HEK293 (cell line): ENCODE measurements at regions not wholly inside any gene's neighbourhood (a gene's known extent, or its start where the extent isn't known, plus 50 kb on each side); places are given as distances from the start of the nearest gene placed in this dataset.

Source experiments
- CTCF ChIA-PET: fragments of 350-600 bp; formaldehyde crosslinking; extraction: SDS; loops from one replicate; lab custom pipeline; 2021; ENCODE audit warnings: antibody characterized with exemption; lab: Yijun Ruan, JAX
- POLR2A ChIA-PET: fragments of 300-600 bp; formaldehyde crosslinking; extraction: SDS; loops from one replicate; lab custom pipeline; 2020; ENCODE audit warnings: antibody characterized with exemption, inconsistent platforms; lab: Yijun Ruan, JAX
- H3K27ac ChIP-seq: fragments of 200-500 bp; sonication (Bioruptor generic); 2 replicates; pipeline ENCODE4 v1.5.1; 2014; ENCODE audit warnings: low read depth, low read length, control low read depth, inconsistent platforms; ENCODE audit errors: extremely low read depth
- H3K36me3 ChIP-seq, 2 experiments: fragments of 200-500 bp in 1 of 2; sonication (Bioruptor generic) in 1 of 2; 1 replicate in 1 of 2; 2 replicates in 1 of 2; pipeline ENCODE4 v1.5.1; 2014 to 2017; ENCODE audit warnings: inconsistent platforms in 2 of 2, low read length in 2 of 2; ENCODE audit not compliant: control insufficient read depth in 2 of 2, insufficient read depth in 1 of 2
- H3K4me1 ChIP-seq: fragments of 200-500 bp; sonication (Bioruptor generic); 2 replicates; pipeline ENCODE4 v1.5.1; 2014; ENCODE audit warnings: mild to moderate bottlenecking, low read length, inconsistent platforms; ENCODE audit not compliant: control insufficient read depth, insufficient read depth
- H3K4me3 ChIP-seq: 2 replicates; pipeline ENCODE4 v1.5.1; 2011; ENCODE audit warnings: low read depth, mild to moderate bottlenecking, control low read depth, low read length, moderate library complexity
- H3K9me3 ChIP-seq: fragments of 200-500 bp; sonication (Bioruptor generic); 2 replicates; pipeline ENCODE4 v1.5.1; 2014; ENCODE audit warnings: low read depth, low read length, inconsistent platforms; ENCODE audit not compliant: control insufficient read depth, insufficient read depth
- FEZF1 ChIP-seq: fragments of 450-650 bp; formaldehyde crosslinking; IDR thresholded peaks from 2 replicates; pipeline ENCODE4 v1.5.1; 2016; ENCODE audit warnings: missing biosample characterization, missing genetic modification characterization
- HOXC10 ChIP-seq: sonication (generic); formaldehyde crosslinking; IDR thresholded peaks from 2 replicates; pipeline ENCODE4 v1.8.1; 2023; ENCODE audit warnings: mild to moderate bottlenecking, missing genetic modification reagents
- IKZF3 ChIP-seq: fragments of 450-650 bp; IDR thresholded peaks from 2 replicates; pipeline ENCODE4 v1.5.0; 2018; ENCODE audit warnings: missing biosample characterization, mild to moderate bottlenecking, missing genetic modification characterization, moderate library complexity
- KLF10 ChIP-seq: fragments of 450-650 bp; IDR thresholded peaks from 2 replicates; pipeline ENCODE4 v1.5.1; 2018; ENCODE audit warnings: missing biosample characterization, mild to moderate bottlenecking, missing genetic modification characterization
- KLF16 ChIP-seq: fragments of 450-650 bp; formaldehyde crosslinking; IDR thresholded peaks from 2 replicates; pipeline ENCODE4 v1.5.1; 2017; ENCODE audit warnings: missing biosample characterization, missing genetic modification characterization
- KLF17 ChIP-seq: fragments of 450-650 bp; formaldehyde crosslinking; IDR thresholded peaks from 2 replicates; pipeline ENCODE4 v1.5.1; 2016; ENCODE audit warnings: missing biosample characterization, missing genetic modification characterization
- KLF9 ChIP-seq: fragments of 450-650 bp; formaldehyde crosslinking; IDR thresholded peaks from 2 replicates; pipeline ENCODE4 v1.5.1; 2016; ENCODE audit warnings: missing biosample characterization, missing genetic modification characterization, low read depth
- PBX3 ChIP-seq: sonication (generic); formaldehyde crosslinking; IDR thresholded peaks from 2 replicates; pipeline ENCODE4 v1.8.1; 2022; ENCODE audit warnings: mild to moderate bottlenecking, moderate library complexity, missing genetic modification reagents
- PRDM1 ChIP-seq: fragments of 450-650 bp; formaldehyde crosslinking; IDR thresholded peaks from 2 replicates; pipeline ENCODE4; 2016; ENCODE audit warnings: missing biosample characterization, missing genetic modification characterization
- PRDM10 ChIP-seq: fragments of 450-650 bp; formaldehyde crosslinking; IDR thresholded peaks from 2 replicates; pipeline ENCODE4 v1.5.1; 2016; ENCODE audit warnings: missing biosample characterization, missing genetic modification characterization
- SP7 ChIP-seq: fragments of 450-650 bp; formaldehyde crosslinking; IDR thresholded peaks from 2 replicates; pipeline ENCODE4 v1.5.1; 2016; ENCODE audit warnings: missing biosample characterization, missing genetic modification characterization
- WT1 ChIP-seq: fragments of 450-650 bp; formaldehyde crosslinking; IDR thresholded peaks from 2 replicates; pipeline ENCODE4 v1.5.1; 2016; ENCODE audit warnings: missing biosample characterization, missing genetic modification characterization
- ZBTB26 ChIP-seq: fragments of 450-650 bp; formaldehyde crosslinking; optimal IDR thresholded peaks from 2 replicates; pipeline ENCODE3; 2016; ENCODE audit warnings: missing biosample characterization, mild to moderate bottlenecking, missing genetic modification characterization
- ZFHX2 ChIP-seq: fragments of 450-650 bp; formaldehyde crosslinking; conservative IDR thresholded peaks from 2 replicates; pipeline ENCODE4 v1.5.1; 2016; ENCODE audit warnings: missing biosample characterization, missing genetic modification characterization
- ZFP3 ChIP-seq: fragments of 450-650 bp; formaldehyde crosslinking; IDR thresholded peaks from 2 replicates; pipeline ENCODE4 v1.5.1; 2016; ENCODE audit warnings: low read depth, missing biosample characterization, missing genetic modification characterization
- ZFP37 ChIP-seq: fragments of 450-650 bp; formaldehyde crosslinking; IDR thresholded peaks from 2 replicates; pipeline ENCODE4 v1.5.1; 2016; ENCODE audit warnings: missing biosample characterization, missing genetic modification characterization
- ZNF202 ChIP-seq: fragments of 450-650 bp; formaldehyde crosslinking; IDR thresholded peaks from 2 replicates; pipeline ENCODE4 v1.5.1; 2016; ENCODE audit warnings: missing biosample characterization, missing genetic modification characterization, borderline replicate concordance
- ZNF335 ChIP-seq: fragments of 450-650 bp; formaldehyde crosslinking; conservative IDR thresholded peaks from 2 replicates; pipeline ENCODE4 v1.5.1; 2016; ENCODE audit warnings: missing biosample characterization, missing genetic modification characterization
- ZNF391 ChIP-seq: fragments of 450-650 bp; formaldehyde crosslinking; IDR thresholded peaks from 2 replicates; pipeline ENCODE4 v1.5.1; 2016; ENCODE audit warnings: low read depth, missing biosample characterization, missing genetic modification characterization, borderline replicate concordance
- ZNF404 ChIP-seq: fragments of 450-650 bp; formaldehyde crosslinking; IDR thresholded peaks from 2 replicates; pipeline ENCODE4 v1.5.1; 2017; ENCODE audit warnings: missing biosample characterization, missing genetic modification characterization
- ZNF426 ChIP-seq: fragments of 450-650 bp; formaldehyde crosslinking; IDR thresholded peaks from 2 replicates; pipeline ENCODE4 v1.5.1; 2017; ENCODE audit warnings: missing biosample characterization, missing genetic modification characterization, mild to moderate bottlenecking, inconsistent platforms, moderate library complexity
- ZSCAN30 ChIP-seq: fragments of 450-650 bp; IDR thresholded peaks from 2 replicates; pipeline ENCODE4 v1.5.1; 2018; ENCODE audit warnings: missing biosample characterization, mild to moderate bottlenecking, missing genetic modification characterization, moderate library complexity
- TF ChIP-seq, protein P1 (sequence below): fragments of 450-650 bp; formaldehyde crosslinking; IDR thresholded peaks from 2 replicates; pipeline ENCODE4; 2016; ENCODE audit warnings: missing biosample characterization, missing genetic modification characterization
- TF ChIP-seq, protein P2 (sequence below): fragments of 450-650 bp; formaldehyde crosslinking; IDR thresholded peaks from 2 replicates; pipeline ENCODE4 v1.5.1; 2016; ENCODE audit warnings: missing biosample characterization, missing genetic modification characterization, borderline replicate concordance

DNA sequence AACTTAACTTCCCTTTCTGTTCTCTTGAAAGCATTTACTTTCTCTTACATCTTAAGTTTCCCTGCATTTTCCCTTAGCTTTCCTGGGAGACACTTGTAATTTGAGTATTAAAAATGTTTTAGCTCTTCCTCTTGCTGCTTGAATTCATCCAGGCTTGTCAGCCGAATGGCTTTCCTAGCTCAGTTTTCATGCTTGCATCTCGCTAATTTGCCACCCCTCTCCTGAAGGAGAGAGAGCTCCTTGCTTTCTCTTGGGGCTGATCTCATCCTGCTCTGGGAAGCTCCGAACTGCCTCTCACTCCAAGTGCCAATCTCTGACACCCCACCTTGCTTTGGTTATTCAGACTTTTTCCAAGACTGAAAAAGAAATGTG is 374.6 kb upstream of the TBL1XR1 start:
- Histone ChIP-seq H3K4me3 (no peak overlapping the region), H3K9me3 (no peaks in the 10 kb centered on the region), H3K27ac (no peak overlapping the region), H3K36me3 (no peaks in the 10 kb centered on the region), H3K4me1 (no peaks in the 10 kb centered on the region; the same call in 1 of the 2 replicates)
- POLR2A ChIA-PET = no interaction called here
- CTCF ChIA-PET = no interaction called here
- TF ChIP-seq PRDM1 (tag by site-specific recombination) = peak; percentile 39
- TF ChIP-seq ZSCAN30 (tag by site-specific recombination) = no peak

DNA sequence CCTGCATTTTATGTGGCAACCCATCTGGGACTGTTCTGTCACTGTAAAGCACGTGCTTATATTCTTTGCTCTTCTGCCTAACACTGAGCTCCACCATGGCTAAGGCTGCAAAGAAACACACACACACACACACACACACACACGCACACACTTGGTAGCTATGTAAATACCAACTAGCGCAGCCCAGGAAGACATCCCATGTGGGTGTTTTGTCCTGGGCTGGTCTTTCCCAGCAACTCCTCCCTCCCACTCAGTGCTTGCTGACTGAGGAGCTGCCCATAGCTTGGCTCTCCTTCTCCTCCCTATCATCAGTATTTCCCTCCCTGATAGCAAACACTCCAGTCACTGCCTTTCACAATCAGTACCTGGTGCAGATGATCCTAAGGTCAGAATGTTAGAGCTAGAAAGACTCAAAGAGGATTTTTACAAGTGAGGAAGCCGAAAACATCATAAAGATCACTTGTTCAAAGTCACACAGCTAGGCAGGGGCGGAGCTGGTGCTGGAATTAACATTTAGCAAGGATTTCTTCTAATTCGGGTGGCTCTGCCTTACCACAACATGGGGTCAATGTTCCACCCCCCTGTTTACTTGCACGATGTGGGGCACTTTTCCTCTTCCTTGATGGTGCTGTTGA is 377.1 kb upstream of the TBL1XR1 start:
- H3K4me3 ChIP-seq = no peak overlapping the region
- ChIA-PET POLR2A (no interaction called here), CTCF (interaction anchor here (0.6 to 1.0 kb wide), 2 partner anchors 58 to 578 kb away, joined by 3 read pairs; no protein-coding TSS in a partner anchor)
- no peaks in the 10 kb centered on the region for H3K9me3 ChIP-seq
- no peaks in the 10 kb centered on the region for H3K36me3 ChIP-seq
- no peaks in the 10 kb centered on the region; the same call in 1 of the 2 replicates for H3K4me1 ChIP-seq
- no peak overlapping the region for H3K27ac ChIP-seq
- TF ChIP-seq KLF10 (tag by site-specific recombination) (no peak), IKZF3 (tag by site-specific recombination) (no peak), ZNF391 (tag by site-specific recombination) (no peak), SP7 (tag by site-specific recombination) (peak; percentile 77), ZNF335 (tag by site-specific recombination) (no peak), FEZF1 (0 out of 2 replicates have a peak, but pooled peaks have one; percentile 12), ZNF202 (tag by site-specific recombination) (no peak), ZNF404 (tag by site-specific recombination) (no peak), PRDM10 (0 out of 2 replicates have a peak, but pooled peaks have one; percentile 42), HOXC10 (CRISPR knock-in tag) (no peak), ZNF426 (no peak), KLF16 (tag by site-specific recombination) (no peak), KLF17 (tag by site-specific recombination) (peak; percentile 98), ZBTB26 (tag by site-specific recombination) (no peak), ZFP3 (tag by site-specific recombination) (no peak), WT1 (tag by site-specific recombination) (peak; percentile 72), ZFHX2 (peak; percentile 98), KLF9 (tag by site-specific recombination) (no peak), PBX3 (no peak), ZFP37 (tag by site-specific recombination) (no peak)
- TF ChIP-seq, protein P1, sequence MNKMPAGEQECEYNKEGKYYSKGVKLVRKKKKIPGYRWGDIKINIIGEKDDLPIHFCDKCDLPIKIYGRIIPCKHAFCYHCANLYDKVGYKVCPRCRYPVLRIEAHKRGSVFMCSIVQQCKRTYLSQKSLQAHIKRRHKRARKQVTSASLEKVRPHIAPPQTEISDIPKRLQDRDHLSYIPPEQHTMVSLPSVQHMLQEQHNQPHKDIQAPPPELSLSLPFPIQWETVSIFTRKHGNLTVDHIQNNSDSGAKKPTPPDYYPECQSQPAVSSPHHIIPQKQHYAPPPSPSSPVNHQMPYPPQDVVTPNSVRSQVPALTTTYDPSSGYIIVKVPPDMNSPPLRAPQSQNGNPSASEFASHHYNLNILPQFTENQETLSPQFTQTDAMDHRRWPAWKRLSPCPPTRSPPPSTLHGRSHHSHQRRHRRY (tag by site-specific recombination) = no peak
- TF ChIP-seq, protein P2, sequence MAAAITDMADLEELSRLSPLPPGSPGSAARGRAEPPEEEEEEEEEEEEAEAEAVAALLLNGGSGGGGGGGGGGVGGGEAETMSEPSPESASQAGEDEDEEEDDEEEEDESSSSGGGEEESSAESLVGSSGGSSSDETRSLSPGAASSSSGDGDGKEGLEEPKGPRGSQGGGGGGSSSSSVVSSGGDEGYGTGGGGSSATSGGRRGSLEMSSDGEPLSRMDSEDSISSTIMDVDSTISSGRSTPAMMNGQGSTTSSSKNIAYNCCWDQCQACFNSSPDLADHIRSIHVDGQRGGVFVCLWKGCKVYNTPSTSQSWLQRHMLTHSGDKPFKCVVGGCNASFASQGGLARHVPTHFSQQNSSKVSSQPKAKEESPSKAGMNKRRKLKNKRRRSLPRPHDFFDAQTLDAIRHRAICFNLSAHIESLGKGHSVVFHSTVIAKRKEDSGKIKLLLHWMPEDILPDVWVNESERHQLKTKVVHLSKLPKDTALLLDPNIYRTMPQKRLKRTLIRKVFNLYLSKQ (tag by site-specific recombination) = no peak
